ENCODE measurements at regions not wholly inside any gene's neighbourhood (a gene's known extent, or its start where the extent isn't known, plus 50 kb on each side); places are given as distances from the start of the nearest gene placed in this dataset.
"Not testable (repeated sequence)": the region's sequence is repeated elsewhere in the genome, so short reads cannot be mapped to it uniquely, and the experiment has no call there.

GRCh38 chr9:135343837-135344522 is 135.6 kb upstream of the PPP1R26 start:
- DNase-seq: no peak

GRCh38 chr9:135344523-135344901 is 135.1 kb upstream of the PPP1R26 start:
- no peak for DNase-seq

- no peak for DNase-seq
Observed at GRCh38 chr9:135344915-135345500, 134.6 kb upstream of the PPP1R26 start.

GRCh38 chr9:135345775-135346433 is 133.7 kb upstream of the PPP1R26 start:
- DNase-seq: no peak

GRCh38 chr9:135346438-135347050 is 133.0 kb upstream of the PPP1R26 start:
- DNase-seq: no peak

GRCh38 chr9:135347461-135347860 is 132.1 kb upstream of the PPP1R26 start:
- no peak for DNase-seq

GRCh38 chr9:135348076-135348787 is 131.3 kb upstream of the PPP1R26 start:
- DNase-seq: no peak

- no peak for DNase-seq
Observed at GRCh38 chr9:135348788-135349150, 130.8 kb upstream of the PPP1R26 start.

GRCh38 chr9:135349212-135350002 is 130.2 kb upstream of the PPP1R26 start:
- no peak for DNase-seq

GRCh38 chr9:135350003-135350315 is 129.6 kb upstream of the PPP1R26 start:
- no peak for DNase-seq

- DNase-seq: no peak
Observed at GRCh38 chr9:135353935-135354334, 125.6 kb upstream of the PPP1R26 start.

GRCh38 chr9:135355521-135356011 is 124.0 kb upstream of the PPP1R26 start:
- no peak for DNase-seq

GRCh38 chr9:135356021-135356420 is 123.6 kb upstream of the PPP1R26 start:
- DNase-seq: no peak

GRCh38 chr9:135356796-135357195 is 122.8 kb upstream of the PPP1R26 start:
- DNase-seq: no peak

GRCh38 chr9:135357863-135358551 is 121.6 kb upstream of the PPP1R26 start:
- no peak for DNase-seq

GRCh38 chr9:135358552-135358940 is 121.0 kb upstream of the PPP1R26 start:
- DNase-seq: no peak

GRCh38 chr9:135359764-135360163 is 119.8 kb upstream of the PPP1R26 start:
- DNase-seq: no peak

GRCh38 chr9:135360617-135361016 is 119.0 kb upstream of the PPP1R26 start:
- no peak for DNase-seq

- not testable (repeated sequence) for DNase-seq
Observed at GRCh38 chr9:135361668-135362067, 117.9 kb upstream of the PPP1R26 start.

GRCh38 chr9:135363596-135363995 is 116.0 kb upstream of the PPP1R26 start:
- DNase-seq: no peak

GRCh38 chr9:135365013-135365768 is 114.4 kb upstream of the PPP1R26 start:
- no peak for DNase-seq
